Pulmonary artery endothelial cell (primary cell): ENCODE measurements at regions not wholly inside any gene's neighbourhood (a gene's known extent, or its start where the extent isn't known, plus 50 kb on each side); places are given as distances from the start of the nearest gene placed in this dataset.
"Not testable (repeated sequence)": the region's sequence is repeated elsewhere in the genome, so short reads cannot be mapped to it uniquely, and the experiment has no call there.

ENCODE experiments used
- DNase-seq: peaks from one replicate; pipeline ENCODE4 v3.0.0-alpha.2; 2011; ENCODE audit warnings: low read depth, low spot score

- DNase-seq = no peak
Measured at GRCh38 chr17:63075969-63076368, 109.9 kb downstream of the TANC2 start.

- DNase-seq = no peak
Measured at GRCh38 chr17:63078707-63079106, 112.7 kb downstream of the TANC2 start.

- no peak for DNase-seq
Measured at GRCh38 chr17:63082273-63082861, 116.3 kb downstream of the TANC2 start.

GRCh38 chr17:63082952-63083351 lies 116.9 kb downstream of the TANC2 start:
- no peak for DNase-seq

GRCh38 chr17:63086483-63087185 lies 120.6 kb downstream of the TANC2 start:
- no peak for DNase-seq

- not testable (repeated sequence) for DNase-seq
Measured at GRCh38 chr17:63090358-63091114, 124.5 kb downstream of the TANC2 start.

GRCh38 chr17:63091909-63092308 lies 125.9 kb downstream of the TANC2 start:
- DNase-seq = not testable (repeated sequence)

GRCh38 chr17:63094631-63095030 lies 128.6 kb downstream of the TANC2 start:
- no peak for DNase-seq

GRCh38 chr17:63095459-63095858 lies 129.4 kb downstream of the TANC2 start:
- DNase-seq = no peak

GRCh38 chr17:63095879-63096278 lies 129.8 kb downstream of the TANC2 start:
- no peak for DNase-seq

- DNase-seq = no peak
Measured at GRCh38 chr17:63096426-63096825, 130.4 kb downstream of the TANC2 start.

GRCh38 chr17:63099425-63099824 lies 133.4 kb downstream of the TANC2 start:
- DNase-seq = no peak

- DNase-seq = no peak
Measured at GRCh38 chr17:63102034-63102433, 136.0 kb downstream of the TANC2 start.

GRCh38 chr17:63106050-63106449 lies 140.0 kb downstream of the TANC2 start:
- no peak for DNase-seq

- DNase-seq = no peak
Measured at GRCh38 chr17:63109661-63110060, 143.6 kb downstream of the TANC2 start.

- no peak for DNase-seq
Measured at GRCh38 chr17:63113167-63113566, 147.1 kb downstream of the TANC2 start.

GRCh38 chr17:63116228-63116627 lies 150.2 kb downstream of the TANC2 start:
- DNase-seq = no peak

GRCh38 chr17:63116967-63117830 lies 151.2 kb downstream of the TANC2 start:
- DNase-seq = no peak

GRCh38 chr17:63120406-63120805 lies 154.4 kb downstream of the TANC2 start:
- DNase-seq = no peak

GRCh38 chr17:63124536-63124935 lies 158.5 kb downstream of the TANC2 start:
- DNase-seq = no peak

GRCh38 chr17:63124958-63125357 lies 158.9 kb downstream of the TANC2 start:
- DNase-seq = no peak

GRCh38 chr17:63125987-63126386 lies 160.0 kb downstream of the TANC2 start:
- DNase-seq = no peak
